ENCODE measurements at regions not wholly inside any gene's neighbourhood (a gene's known extent, or its start where the extent isn't known, plus 50 kb on each side); places are given as distances from the start of the nearest gene placed in this dataset.

- WGBS (ENCODE audit: extremely low coverage, insufficient read length, low lambda C conversion rate): no CpG with 5 or more reads among the region's 2 CpGs
- no peaks in the 10 kb centered on the region for H3K79me1 ChIP-seq (ENCODE audit: insufficient read depth, low read depth, low read length, poor library complexity, severe bottlenecking)
- no peak for TF ChIP-seq CTCF (conservative IDR thresholded peaks at IDR 0.05)
- H3K18ac ChIP-seq (ENCODE audit: insufficient read length, low read depth, low read length): no peak overlapping the region
- no peak overlapping the region for H3K4me3 Mint-ChIP-seq
- H3K4ac ChIP-seq (ENCODE audit: low read depth, low read length): no peak overlapping the region
- H3K56ac ChIP-seq (ENCODE audit: insufficient read length, low read depth, low read length): no peak overlapping the region
- H3K4me2 ChIP-seq (ENCODE audit: insufficient read depth, insufficient read length, low read length): no peak overlapping the region
- H3K9ac ChIP-seq (ENCODE audit: extremely low read depth, insufficient read length, low read length): no peak overlapping the region
- no peaks in the 10 kb centered on the region for H3K23me2 ChIP-seq (ENCODE audit: insufficient read length, low read depth, low read length, poor library complexity, severe bottlenecking)
- no peak overlapping the region for H2BK120ac ChIP-seq (ENCODE audit: low read depth, low read length, poor library complexity, severe bottlenecking)
- H2BK5ac ChIP-seq (ENCODE audit: insufficient read length, low read length): no peak overlapping the region
- H4K91ac ChIP-seq (ENCODE audit: insufficient read length, low read depth, low read length): no peak overlapping the region
- H3K27me3 Mint-ChIP-seq (ENCODE audit: low read depth): no peaks in the 10 kb centered on the region
- no peak overlapping the region for H2AFZ ChIP-seq (ENCODE audit: low read length)
- H3K23ac ChIP-seq (ENCODE audit: insufficient read length, low read depth, low read length): no peak overlapping the region
- no peak overlapping the region for H3K27ac Mint-ChIP-seq
- no peaks in the 10 kb centered on the region for H3K4me1 ChIP-seq (ENCODE audit: insufficient read depth, low read length)
- H3K4me1 Mint-ChIP-seq: peaks cover 12 to 13% of the 10 kb centered on the region in 2 experiments
- H2BK12ac ChIP-seq (ENCODE audit: insufficient read length, low read depth, low read length): no peak overlapping the region
- no peak overlapping the region for H2BK20ac ChIP-seq (ENCODE audit: low read depth, low read length, poor library complexity, severe bottlenecking)
- H3K79me2 ChIP-seq (ENCODE audit: insufficient read depth, low read length): no peaks in the 10 kb centered on the region
- H3K9me3 Mint-ChIP-seq: 0 out of 5 replicates have a peak, but pooled peaks cover 0 to 2% of the 10 kb centered on the region in 2 experiments
- no peak overlapping the region for H3K14ac ChIP-seq (ENCODE audit: insufficient read depth, low read length)
- DNase-seq: no peak
- no peaks in the 10 kb centered on the region for H3K36me3 Mint-ChIP-seq (ENCODE audit: insufficient read depth in 1 of 3, low read depth in 3 of 3)
- H4K8ac ChIP-seq (replicated peaks; ENCODE audit: insufficient read length, low read depth, low read length): no peak overlapping the region
- no peak overlapping the region for H3T11ph ChIP-seq (ENCODE audit: low read length)
- no peak overlapping the region for H2BK15ac ChIP-seq (ENCODE audit: low read depth, low read length)
- no peaks in the 10 kb centered on the region for H3K27me3 ChIP-seq (ENCODE audit: insufficient read depth, low read length)
- no peak overlapping the region for H3K27ac ChIP-seq (ENCODE audit: insufficient read length, low read depth, low read length)
- H2AK5ac ChIP-seq (ENCODE audit: insufficient read length, low read length): no peak overlapping the region
- no peak overlapping the region for H4K5ac ChIP-seq (ENCODE audit: insufficient read length, low read depth, low read length)
- H4K20me1 ChIP-seq (ENCODE audit: control insufficient read depth, insufficient read depth, insufficient read length): no peaks in the 10 kb centered on the region
- no peaks in the 10 kb centered on the region for H3K9me3 ChIP-seq (ENCODE audit: control insufficient read depth, low read depth, low read length)
These were observed 393.1 kb downstream of the BRINP1 start for GRCh38 chr9:118976160-118976559.

Data from H9 (cell line).